HepG2 (cell line): ENCODE measurements at regions not wholly inside any gene's neighbourhood (a gene's known extent, or its start where the extent isn't known, plus 50 kb on each side); places are given as distances from the start of the nearest gene placed in this dataset.
A peak's percentile ranks its signal among the peaks of the same experiment; 100 is the strongest.

Experiments used
- ARID3A ChIP-seq: IDR thresholded peaks from 2 replicates; pipeline ENCODE4 v1.6.1; 2012; ENCODE audit warnings: low read depth, low read length, improper control_type of control experiment
- ATF4 ChIP-seq, 2 experiments: fragments of 450-650 bp in 1 of 2; sonication (generic) in 1 of 2; formaldehyde crosslinking; IDR thresholded peaks; 2 replicates each; pipeline versions ENCODE4 v1.5.0 to v1.8.0; 2020 to 2022; ENCODE audit warnings: mild to moderate bottlenecking in 1 of 2, missing genetic modification reagents in 1 of 2
- CERS6 ChIP-seq: sonication (generic); formaldehyde crosslinking; IDR thresholded peaks from 2 replicates; pipeline ENCODE4 v1.5.0; 2020; ENCODE audit warnings: missing genetic modification reagents
- CSRNP2 ChIP-seq: sonication (generic); formaldehyde crosslinking; conservative IDR thresholded peaks from 2 replicates; pipeline ENCODE4 v1.8.0; 2022; ENCODE audit warnings: low read depth, missing genetic modification reagents
- CTCF ChIP-seq: sonication (generic); formaldehyde crosslinking; IDR thresholded peaks from 2 replicates; pipeline ENCODE4 v1.5.0; 2020; ENCODE audit warnings: mild to moderate bottlenecking, missing genetic modification reagents, moderate library complexity
- HDAC6 ChIP-seq: fragments of 200-600 bp; sonication (generic); IDR thresholded peaks from 2 replicates; pipeline ENCODE4 v1.7.0; 2017; ENCODE audit warnings: mild to moderate bottlenecking, antibody characterized with exemption, low read length, low read depth
- MTF2 ChIP-seq: sonication (generic); formaldehyde crosslinking; IDR thresholded peaks from 2 replicates; pipeline ENCODE4 v1.5.0; 2020; ENCODE audit warnings: missing genetic modification reagents, borderline replicate concordance
- PATZ1 ChIP-seq: sonication (generic); formaldehyde crosslinking; IDR thresholded peaks from 2 replicates; pipeline ENCODE4 v1.4.0; 2020; ENCODE audit warnings: missing genetic modification reagents
- REPIN1 ChIP-seq: sonication (generic); formaldehyde crosslinking; IDR thresholded peaks from 2 replicates; pipeline ENCODE4 v1.8.0; 2022; ENCODE audit warnings: missing genetic modification reagents, low read depth, mild to moderate bottlenecking, borderline replicate concordance
- RNF2 ChIP-seq: fragments of 450-650 bp; conservative IDR thresholded peaks from 2 replicates; pipeline ENCODE4 v1.6.1; 2016; ENCODE audit warnings: low read depth
- SAP130 ChIP-seq: IDR thresholded peaks from 2 replicates; pipeline ENCODE4 v1.6.1; 2016; ENCODE audit warnings: low read depth
- SIN3B ChIP-seq: fragments of 150-350 bp; IDR thresholded peaks from 2 replicates; pipeline ENCODE4 v1.6.1; 2014; ENCODE audit warnings: low read length
- SMC3 ChIP-seq: IDR thresholded peaks from 2 replicates; pipeline ENCODE4 v1.6.1; 2011; ENCODE audit warnings: low read length, improper control_type of control experiment
- STAG1 ChIP-seq: sonication (generic); formaldehyde crosslinking; IDR thresholded peaks from 2 replicates; pipeline ENCODE4 v1.4.0; 2020; ENCODE audit warnings: missing genetic modification reagents
- ZBTB49 ChIP-seq: sonication (generic); formaldehyde crosslinking; IDR thresholded peaks from 2 replicates; pipeline ENCODE4 v1.4.0; 2020; ENCODE audit warnings: missing genetic modification reagents, borderline replicate concordance
- ZNF432 ChIP-seq: sonication (generic); formaldehyde crosslinking; IDR thresholded peaks from 2 replicates; pipeline ENCODE4 v1.5.0; 2020; ENCODE audit warnings: missing genetic modification reagents, mild to moderate bottlenecking, borderline replicate concordance
- ZNF552 ChIP-seq: sonication (generic); formaldehyde crosslinking; IDR thresholded peaks from 2 replicates; pipeline ENCODE4 v1.9.0; 2022; ENCODE audit warnings: missing genetic modification reagents, mild to moderate bottlenecking, borderline replicate concordance

- TF ChIP-seq ZBTB49 (CRISPR knock-in tag) (no peak), STAG1 (CRISPR knock-in tag) (peak; percentile 35), CSRNP2 (CRISPR knock-in tag) (no peak), ARID3A (no peak), MTF2 (CRISPR knock-in tag) (no peak), CTCF (CRISPR knock-in tag) (peak; percentile 40), REPIN1 (CRISPR knock-in tag) (no peak), SAP130 (no peak), PATZ1 (no peak), ATF4 (CRISPR knock-in tag; IDR thresholded peaks at IDR 0.05) (no peak), RNF2 (no peak), SIN3B (no peak), ZNF552 (CRISPR knock-in tag) (no peak), SMC3 (peak; percentile 17; the same call in 1 of the 2 replicates), CERS6 (CRISPR knock-in tag) (no peak), HDAC6 (no peak), ZNF432 (no peak)
Observed at GRCh38 chrX:147838465-147839131, 73.1 kb upstream of the FMR1 start (continued).
